ENCODE measurements at regions not wholly inside any gene's neighbourhood (a gene's known extent, or its start where the extent isn't known, plus 50 kb on each side); places are given as distances from the start of the nearest gene placed in this dataset.

- no peaks in the 10 kb centered on the region for H3K9me3 ChIP-seq (ENCODE audit: low read length)
- H3K9me2 ChIP-seq (replicated peaks; ENCODE audit: low read length), result no peaks in the 10 kb centered on the region
- no peak overlapping the region for H3K4me2 ChIP-seq (ENCODE audit: low read length)
- H3F3A ChIP-seq (ENCODE audit: low read length, unreplicated experiment), result no peaks in the 10 kb centered on the region
- no peak overlapping the region for H3K27ac ChIP-seq (ENCODE audit: low read length)
- no peak for ATAC-seq
- CTCF ChIA-PET, result no interaction called here
- no peaks in the 10 kb centered on the region for H3K4me1 ChIP-seq (ENCODE audit: insufficient read depth, low read length)
- no peak for TF ChIP-seq EZH2 (IDR thresholded peaks at IDR 0.05; ENCODE audit: low read length, unreplicated experiment)
- TF ChIP-seq, protein P1, sequence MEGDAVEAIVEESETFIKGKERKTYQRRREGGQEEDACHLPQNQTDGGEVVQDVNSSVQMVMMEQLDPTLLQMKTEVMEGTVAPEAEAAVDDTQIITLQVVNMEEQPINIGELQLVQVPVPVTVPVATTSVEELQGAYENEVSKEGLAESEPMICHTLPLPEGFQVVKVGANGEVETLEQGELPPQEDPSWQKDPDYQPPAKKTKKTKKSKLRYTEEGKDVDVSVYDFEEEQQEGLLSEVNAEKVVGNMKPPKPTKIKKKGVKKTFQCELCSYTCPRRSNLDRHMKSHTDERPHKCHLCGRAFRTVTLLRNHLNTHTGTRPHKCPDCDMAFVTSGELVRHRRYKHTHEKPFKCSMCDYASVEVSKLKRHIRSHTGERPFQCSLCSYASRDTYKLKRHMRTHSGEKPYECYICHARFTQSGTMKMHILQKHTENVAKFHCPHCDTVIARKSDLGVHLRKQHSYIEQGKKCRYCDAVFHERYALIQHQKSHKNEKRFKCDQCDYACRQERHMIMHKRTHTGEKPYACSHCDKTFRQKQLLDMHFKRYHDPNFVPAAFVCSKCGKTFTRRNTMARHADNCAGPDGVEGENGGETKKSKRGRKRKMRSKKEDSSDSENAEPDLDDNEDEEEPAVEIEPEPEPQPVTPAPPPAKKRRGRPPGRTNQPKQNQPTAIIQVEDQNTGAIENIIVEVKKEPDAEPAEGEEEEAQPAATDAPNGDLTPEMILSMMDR (conservative IDR thresholded peaks at IDR 0.05; ENCODE audit: low read depth, low read length), result no peak
- TF ChIP-seq EZH2phosphoT487 (IDR thresholded peaks at IDR 0.05; ENCODE audit: borderline replicate concordance, low read length), result no peak
- BruUV-seq (replicated peaks), result no TSS peak
- H3K36me3 ChIP-seq (ENCODE audit: low read depth, low read length), result no peaks in the 10 kb centered on the region
- peaks cover 54% of the 10 kb centered on the region for H3K27me3 ChIP-seq (ENCODE audit: low read length)
- intact Hi-C loops (cut with micrococcal nuclease), result no loop called here
- POLR2A ChIA-PET (ENCODE audit: unreplicated experiment), result no interaction called here
- no peaks in the 10 kb centered on the region for H4K20me1 ChIP-seq (ENCODE audit: low read length)
- no peaks in the 10 kb centered on the region for H3K79me2 ChIP-seq (ENCODE audit: low read length)
- H3K4me3 ChIP-seq (ENCODE audit: low read length), result no peak overlapping the region
- no peak overlapping the region for H2AFZ ChIP-seq (ENCODE audit: low read length)
- DNase-seq, result no peak
- no peak overlapping the region for H3K9ac ChIP-seq (ENCODE audit: low read length)
These were observed 370.3 kb upstream of the TMEM132C start for GRCh38 chr12:127896661-127897060.

GRCh38 chr12:127898616-127899015, 368.4 kb upstream of the TMEM132C start:
- Histone ChIP-seq H3K4me1 (ENCODE audit: insufficient read depth, low read length) (no peaks in the 10 kb centered on the region), H3K4me3 (ENCODE audit: low read length) (no peak overlapping the region), H3K9me2 (replicated peaks; ENCODE audit: low read length) (no peaks in the 10 kb centered on the region), H3K36me3 (ENCODE audit: low read depth, low read length) (no peaks in the 10 kb centered on the region), H2AFZ (ENCODE audit: low read length) (no peak overlapping the region), H3K9me3 (ENCODE audit: low read length) (no peaks in the 10 kb centered on the region), H4K20me1 (ENCODE audit: low read length) (no peaks in the 10 kb centered on the region), H3K27me3 (ENCODE audit: low read length) (peaks cover 66% of the 10 kb centered on the region), H3K4me2 (ENCODE audit: low read length) (no peak overlapping the region), H3K79me2 (ENCODE audit: low read length) (no peaks in the 10 kb centered on the region), H3K27ac (ENCODE audit: low read length) (no peak overlapping the region), H3F3A (ENCODE audit: low read length, unreplicated experiment) (no peaks in the 10 kb centered on the region), H3K9ac (ENCODE audit: low read length) (no peak overlapping the region)
- BruUV-seq (replicated peaks), result no TSS peak
- POLR2A ChIA-PET (ENCODE audit: unreplicated experiment), result no interaction called here
- TF ChIP-seq, protein P1 (conservative IDR thresholded peaks at IDR 0.05; ENCODE audit: low read depth, low read length), result no peak
- no peak for TF ChIP-seq EZH2phosphoT487 (IDR thresholded peaks at IDR 0.05; ENCODE audit: borderline replicate concordance, low read length)
- TF ChIP-seq EZH2 (IDR thresholded peaks at IDR 0.05; ENCODE audit: low read length, unreplicated experiment), result no peak
- CTCF ChIA-PET, result no interaction called here
- intact Hi-C loops (cut with micrococcal nuclease), result no loop called here
- ATAC-seq, result no peak
- no peak for DNase-seq

DNA sequence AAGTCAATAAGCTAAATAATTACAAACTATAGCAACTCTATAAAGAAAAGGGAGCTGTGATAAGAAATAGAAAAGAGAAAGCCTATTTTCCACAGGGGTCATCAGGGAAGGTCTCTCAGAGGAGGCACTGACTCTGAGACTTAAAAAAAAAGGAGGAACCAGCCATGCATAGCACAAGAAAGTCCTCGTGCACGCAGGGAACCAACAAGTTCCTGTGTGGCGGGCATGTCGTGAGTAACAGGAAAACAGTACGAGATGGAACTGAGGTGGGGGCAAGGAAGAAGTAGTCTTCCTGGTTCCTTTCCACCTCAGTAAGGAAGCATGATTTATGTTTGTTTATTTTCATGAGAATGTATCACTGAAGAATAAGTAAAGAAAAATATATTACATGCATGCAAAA, 367.0 kb upstream of the TMEM132C start:
- Histone ChIP-seq H3K4me1 (ENCODE audit: insufficient read depth, low read length) (no peaks in the 10 kb centered on the region), H3F3A (ENCODE audit: low read length, unreplicated experiment) (no peaks in the 10 kb centered on the region), H3K9ac (ENCODE audit: low read length) (no peak overlapping the region), H3K9me3 (ENCODE audit: low read length) (no peaks in the 10 kb centered on the region), H3K79me2 (ENCODE audit: low read length) (no peaks in the 10 kb centered on the region), H3K4me3 (ENCODE audit: low read length) (no peak overlapping the region), H3K27ac (ENCODE audit: low read length) (no peak overlapping the region), H3K36me3 (ENCODE audit: low read depth, low read length) (no peaks in the 10 kb centered on the region), H3K27me3 (ENCODE audit: low read length) (peaks cover 79% of the 10 kb centered on the region), H3K9me2 (replicated peaks; ENCODE audit: low read length) (no peaks in the 10 kb centered on the region), H4K20me1 (ENCODE audit: low read length) (no peaks in the 10 kb centered on the region), H2AFZ (ENCODE audit: low read length) (no peak overlapping the region), H3K4me2 (ENCODE audit: low read length) (no peak overlapping the region)
- CTCF ChIA-PET, result no interaction called here
- ATAC-seq (no peak), DNase-seq (no peak)
- BruUV-seq (replicated peaks), result no TSS peak
- no peak for TF ChIP-seq EZH2 (IDR thresholded peaks at IDR 0.05; ENCODE audit: low read length, unreplicated experiment)
- TF ChIP-seq, protein P1 (conservative IDR thresholded peaks at IDR 0.05; ENCODE audit: low read depth, low read length), result no peak
- no peak for TF ChIP-seq EZH2phosphoT487 (IDR thresholded peaks at IDR 0.05; ENCODE audit: borderline replicate concordance, low read length)
- POLR2A ChIA-PET (ENCODE audit: unreplicated experiment), result no interaction called here
- intact Hi-C loops (cut with micrococcal nuclease), result no loop called here

Measured in PC-3 (cell line).